OCI-LY1 (cell line): ENCODE measurements at regions not wholly inside any gene's neighbourhood (a gene's known extent, or its start where the extent isn't known, plus 50 kb on each side); places are given as distances from the start of the nearest gene placed in this dataset.

Source experiments
- EZH2 ChIP-seq: fragments of 200-600 bp; sonication (generic), shearing (Covaris generic); IDR thresholded peaks from 2 replicates; pipeline ENCODE4 v1.8.0; 2017; ENCODE audit warnings: borderline replicate concordance, mixed run types, mild to moderate bottlenecking, antibody characterized with exemption, low read length, moderate library complexity, mixed read lengths
- TF ChIP-seq, protein P1 (sequence below): fragments of 200-600 bp; sonication (generic), shearing (Covaris generic); IDR thresholded peaks from 2 replicates; pipeline ENCODE4 v1.5.1; 2017; ENCODE audit warnings: mild to moderate bottlenecking, antibody characterized with exemption, low read length, moderate library complexity, mixed read lengths

GRCh38 chr1:177802304-177802703 is 167.6 kb downstream of the SEC16B start:
- TF ChIP-seq, protein P1, sequence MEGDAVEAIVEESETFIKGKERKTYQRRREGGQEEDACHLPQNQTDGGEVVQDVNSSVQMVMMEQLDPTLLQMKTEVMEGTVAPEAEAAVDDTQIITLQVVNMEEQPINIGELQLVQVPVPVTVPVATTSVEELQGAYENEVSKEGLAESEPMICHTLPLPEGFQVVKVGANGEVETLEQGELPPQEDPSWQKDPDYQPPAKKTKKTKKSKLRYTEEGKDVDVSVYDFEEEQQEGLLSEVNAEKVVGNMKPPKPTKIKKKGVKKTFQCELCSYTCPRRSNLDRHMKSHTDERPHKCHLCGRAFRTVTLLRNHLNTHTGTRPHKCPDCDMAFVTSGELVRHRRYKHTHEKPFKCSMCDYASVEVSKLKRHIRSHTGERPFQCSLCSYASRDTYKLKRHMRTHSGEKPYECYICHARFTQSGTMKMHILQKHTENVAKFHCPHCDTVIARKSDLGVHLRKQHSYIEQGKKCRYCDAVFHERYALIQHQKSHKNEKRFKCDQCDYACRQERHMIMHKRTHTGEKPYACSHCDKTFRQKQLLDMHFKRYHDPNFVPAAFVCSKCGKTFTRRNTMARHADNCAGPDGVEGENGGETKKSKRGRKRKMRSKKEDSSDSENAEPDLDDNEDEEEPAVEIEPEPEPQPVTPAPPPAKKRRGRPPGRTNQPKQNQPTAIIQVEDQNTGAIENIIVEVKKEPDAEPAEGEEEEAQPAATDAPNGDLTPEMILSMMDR, result no peak
- no peak for TF ChIP-seq EZH2
